Lung (tissue), 11 donors: ENCODE measurements at regions not wholly inside any gene's neighbourhood (a gene's known extent, or its start where the extent isn't known, plus 50 kb on each side); places are given as distances from the start of the nearest gene placed in this dataset.

Source experiments
- ATAC-seq: fragments of 200-7000 bp; cut with Tn5 transposase; one replicate; pipeline ENCODE4 v1.9.1; 2020; ENCODE audit warnings: moderate number of reproducible peaks; ENCODE audit not compliant: insufficient read depth, low FRiP score
- DNase-seq, 3 donors: peaks; one replicate each; pipeline ENCODE4 v3.0.0-alpha.2; 2013 to 2017
- H3K27ac ChIP-seq, 2 donors: one replicate each; pipeline ENCODE4 v1.5.1; 2013; ENCODE audit warnings: mild to moderate bottlenecking in 2 of 2, moderate library complexity in 2 of 2, control low read depth in 1 of 2, inconsistent platforms in 1 of 2, low read depth in 1 of 2, low read length in 1 of 2
- H3K27me3 ChIP-seq, 3 donors: one replicate each; pipeline ENCODE4 v1.5.1; 2013; ENCODE audit warnings: low read length in 2 of 3; ENCODE audit not compliant: control insufficient read depth in 3 of 3, insufficient read depth in 3 of 3
- H3K36me3 ChIP-seq, 4 donors: one replicate each; pipeline ENCODE4 v1.5.1; 2013; ENCODE audit warnings: low read length in 4 of 4, mild to moderate bottlenecking in 1 of 4, moderate library complexity in 1 of 4; ENCODE audit not compliant: control insufficient read depth in 4 of 4, insufficient read depth in 4 of 4
- H3K4me1 ChIP-seq, 5 donors: one replicate each; pipeline ENCODE4 v1.5.1; 2013; ENCODE audit warnings: low read length in 5 of 5, mild to moderate bottlenecking in 2 of 5, moderate library complexity in 1 of 5; ENCODE audit not compliant: control insufficient read depth in 5 of 5, insufficient read depth in 5 of 5
- H3K4me3 ChIP-seq: one replicate; pipeline ENCODE4 v1.5.1; 2013; ENCODE audit warnings: mild to moderate bottlenecking, control low read depth, moderate library complexity
- H3K9ac ChIP-seq, 2 donors: one replicate each; pipeline ENCODE4 v1.5.1; 2013; ENCODE audit warnings: low read length in 2 of 2, control low read depth in 1 of 2; ENCODE audit not compliant: insufficient read depth in 1 of 2
- H3K9me3 ChIP-seq, 4 donors: one replicate each; pipeline ENCODE4 v1.5.1; 2013; ENCODE audit warnings: low read length in 3 of 4, mild to moderate bottlenecking in 1 of 4, moderate library complexity in 1 of 4; ENCODE audit not compliant: control insufficient read depth in 4 of 4, insufficient read depth in 3 of 4
- CTCF ChIP-seq: IDR thresholded peaks from 2 replicates; pipeline ENCODE4 v1.5.1; 2012; ENCODE audit warnings: mild to moderate bottlenecking; ENCODE audit errors: control extremely low read depth, extremely low read depth
- WGBS, 2 donors: extraction: QIAGEN DNeasy Blood & Tissue Kit; methylation state at CpG; one replicate each; pipeline ENCODE4 v1.1.7; 2013; 5-methylcytosine and 5-hydroxymethylcytosine counted together
- donor health status: control.
- donor health status: control.
- donor health status: Bipolar disorder and iron deficiency.
- donor health status: healthy.
- donor health status: DM: yes; HTN: yes; CAD: no.

DNA sequence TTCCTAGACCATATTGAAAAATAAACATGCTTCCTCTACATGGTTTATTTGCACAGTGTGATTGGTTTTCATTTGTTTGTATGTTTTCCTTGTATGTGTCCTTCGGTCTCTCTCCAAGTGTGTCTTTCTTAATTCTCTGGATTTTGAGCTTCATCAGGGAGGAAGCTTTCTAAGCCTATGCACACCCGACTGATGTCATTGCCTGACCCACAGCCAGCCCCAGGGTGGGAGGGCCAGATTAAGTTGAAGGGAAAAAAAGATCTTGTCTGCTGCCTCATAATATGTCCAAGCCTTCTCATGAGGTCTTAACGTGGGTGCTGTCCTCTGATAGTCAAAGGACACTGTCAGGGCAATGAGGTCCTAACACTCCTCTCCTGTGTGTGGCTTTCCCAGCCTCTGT lies 115.2 kb downstream of the MARCHF4 start:
- Histone ChIP-seq H3K4me3 (no peak overlapping the region), H3K4me1 (no peaks in the 10 kb centered on the region), H3K9me3 (no peaks in the 10 kb centered on the region), H3K9ac (no peak overlapping the region), H3K36me3 (no peaks in the 10 kb centered on the region), H3K27me3 (no peaks in the 10 kb centered on the region), H3K27ac (no peak overlapping the region)
- DNase-seq (no peak), ATAC-seq (no peak)
- TF ChIP-seq CTCF = no peak
- WGBS, 2 donors = 70 to 74% methylated on average over 3 of the region's 3 CpGs
